NOMO-1 treated with dmso at 0.1 percent for 144 hours (cell line): ENCODE measurements at regions not wholly inside any gene's neighbourhood (a gene's known extent, or its start where the extent isn't known, plus 50 kb on each side); places are given as distances from the start of the nearest gene placed in this dataset.

Experiments used
- DNase-seq: peaks from one replicate; lab custom pipeline; 2025; ENCODE audit not compliant: unreplicated experiment; lab: John Stamatoyannopoulos, UW

GRCh38 chr18:71597219-71597618 lies 946.9 kb downstream of the CBLN2 start:
- no peak for DNase-seq

- DNase-seq = no peak
Measured at GRCh38 chr18:71583252-71583651, 960.9 kb downstream of the CBLN2 start.

GRCh38 chr18:71554686-71555085 lies 989.5 kb downstream of the CBLN2 start:
- no peak for DNase-seq

- no peak for DNase-seq
Measured at GRCh38 chr18:71541643-71542042, 1002.5 kb downstream of the CBLN2 start.

- DNase-seq = no peak
Measured at GRCh38 chr18:71529703-71530303, 1014.3 kb downstream of the CBLN2 start.

GRCh38 chr18:71523483-71524435 lies 1020.4 kb downstream of the CBLN2 start:
- DNase-seq = no peak

GRCh38 chr18:71505526-71505925 lies 1038.6 kb downstream of the CBLN2 start:
- no peak for DNase-seq

GRCh38 chr18:71503222-71503621 lies 1040.9 kb downstream of the CBLN2 start:
- DNase-seq = no peak

- no peak for DNase-seq
Measured at GRCh38 chr18:71485611-71486010, 1058.5 kb downstream of the CBLN2 start.

- no peak for DNase-seq
Measured at GRCh38 chr18:71471963-71472725, 1072.0 kb downstream of the CBLN2 start.

GRCh38 chr18:71456206-71456605 lies 1087.9 kb downstream of the CBLN2 start:
- no peak for DNase-seq

GRCh38 chr18:71450257-71450656 lies 1093.9 kb downstream of the CBLN2 start:
- no peak for DNase-seq

GRCh38 chr18:71443706-71444480 lies 1100.2 kb downstream of the CBLN2 start:
- no peak for DNase-seq

GRCh38 chr18:71442731-71443141 lies 1101.4 kb downstream of the CBLN2 start:
- no peak for DNase-seq

- no peak for DNase-seq
Measured at GRCh38 chr18:71441156-71441555, 1103.0 kb downstream of the CBLN2 start.

GRCh38 chr18:71437511-71437910 lies 1106.6 kb downstream of the CBLN2 start:
- no peak for DNase-seq

GRCh38 chr18:71433373-71433772 lies 1110.8 kb downstream of the CBLN2 start:
- DNase-seq = no peak

GRCh38 chr18:71431689-71432088 lies 1112.5 kb downstream of the CBLN2 start:
- DNase-seq = no peak

- no peak for DNase-seq
Measured at GRCh38 chr18:71431171-71431570, 1113.0 kb downstream of the CBLN2 start.

GRCh38 chr18:71426441-71426840 lies 1117.7 kb downstream of the CBLN2 start:
- DNase-seq = no peak
